ENCODE measurements at regions not wholly inside any gene's neighbourhood (a gene's known extent, or its start where the extent isn't known, plus 50 kb on each side); places are given as distances from the start of the nearest gene placed in this dataset.

- no peak for TF ChIP-seq CTCF (IDR thresholded peaks at IDR 0.05 in 4 of 5, conservative IDR thresholded peaks at IDR 0.05 in 1 of 5)
- no peak for TF ChIP-seq POLR2A (IDR thresholded peaks at IDR 0.05)
These were observed 102.5 kb downstream of the LYPLAL1 start for GRCh38 chr1:219276049-219276738.
